RWPE1 (cell line): ENCODE measurements at regions not wholly inside any gene's neighbourhood (a gene's known extent, or its start where the extent isn't known, plus 50 kb on each side); places are given as distances from the start of the nearest gene placed in this dataset.

Source experiments
- CTCF ChIA-PET: fragments of 350-600 bp; sonication (Branson Sonifier 250); formaldehyde crosslinking; extraction: SDS; loops from one replicate; lab custom pipeline; 2021; lab: Yijun Ruan, JAX
- POLR2A ChIA-PET: fragments of 400-600 bp; formaldehyde crosslinking; extraction: SDS; loops from one replicate; lab custom pipeline; 2020; ENCODE audit warnings: antibody characterized with exemption; ENCODE audit not compliant: low non-redundant PET; lab: Yijun Ruan, JAX
- DNase-seq: peaks from one replicate; pipeline ENCODE4 v3.0.0; 2012; ENCODE audit warnings: low spot score
- H3K27ac ChIP-seq: fragments of 450-650 bp; 2 replicates; pipeline ENCODE4 v1.5.1; 2017
- CTCF ChIP-seq: fragments of 450-650 bp; conservative IDR thresholded peaks from 2 replicates; pipeline ENCODE4 v1.5.1; 2017; ENCODE audit warnings: low read depth, mild to moderate bottlenecking

GRCh38 chr4:181692965-181693364, 550.2 kb upstream of the TENM3 start:
- H3K27ac ChIP-seq = no peak overlapping the region
- TF ChIP-seq CTCF = no peak
- ChIA-PET CTCF (no interaction called here), POLR2A (no interaction called here)
- no peak for DNase-seq

GRCh38 chr4:181693517-181693916, 549.7 kb upstream of the TENM3 start:
- CTCF ChIA-PET = interaction anchor here (0.7 kb wide), 1 partner anchor 218 kb away, joined by 3 read pairs; no protein-coding TSS in a partner anchor
- no peak for TF ChIP-seq CTCF
- POLR2A ChIA-PET = no interaction called here
- no peak overlapping the region for H3K27ac ChIP-seq
- no peak for DNase-seq

- no peak for TF ChIP-seq CTCF
- no peak for DNase-seq
- CTCF ChIA-PET = no interaction called here
- H3K27ac ChIP-seq = no peak overlapping the region
- POLR2A ChIA-PET = no interaction called here
These were observed 545.0 kb upstream of the TENM3 start for GRCh38 chr4:181698221-181698620.

GRCh38 chr4:181701214-181701613, 542.0 kb upstream of the TENM3 start:
- ChIA-PET POLR2A (no interaction called here), CTCF (no interaction called here)

GRCh38 chr4:181701894-181702293, 541.3 kb upstream of the TENM3 start:
- ChIA-PET POLR2A (no interaction called here), CTCF (no interaction called here)
- DNase-seq = no peak
- no peak overlapping the region for H3K27ac ChIP-seq
- TF ChIP-seq CTCF = no peak

More at GRCh38 chr4:181701214-181701613, 542.0 kb upstream of the TENM3 start:
- H3K27ac ChIP-seq = no peak overlapping the region
- TF ChIP-seq CTCF = no peak
- DNase-seq = no peak

GRCh38 chr4:181702864-181703495, 540.2 kb upstream of the TENM3 start:
- ChIA-PET POLR2A (no interaction called here), CTCF (interaction anchor here (0.6 to 0.7 kb wide), 3 partner anchors 20 to 50 kb away, joined by 3 to 7 read pairs (median 6); no protein-coding TSS in a partner anchor)
- DNase-seq = no peak
- no peak for TF ChIP-seq CTCF
- no peak overlapping the region for H3K27ac ChIP-seq
